OCI-LY3 (cell line): ENCODE measurements at regions not wholly inside any gene's neighbourhood (a gene's known extent, or its start where the extent isn't known, plus 50 kb on each side); places are given as distances from the start of the nearest gene placed in this dataset.

Experiments
- H2AFZ ChIP-seq: fragments of 200-600, 300-600 bp; shearing (Covaris generic); 2 replicates; pipeline ENCODE4 v1.6.0; 2014; ENCODE audit warnings: antibody characterized with exemption, low read depth, low read length
- H3K27ac ChIP-seq: fragments of 200-600, 300-600 bp; sonication (generic); 2 replicates; pipeline ENCODE4 v1.5.1; 2014; ENCODE audit warnings: mild to moderate bottlenecking, low read length, moderate library complexity, mixed read lengths
- H3K27me3 ChIP-seq: fragments of 200-600, 300-600 bp; sonication (generic); 2 replicates; pipeline ENCODE4 v1.6.1; 2014; ENCODE audit warnings: low read depth, low read length, mixed read lengths
- H3K36me3 ChIP-seq: fragments of 200-600, 300-600 bp; sonication (generic); replicated peaks from 2 replicates; pipeline ENCODE3; 2014; ENCODE audit warnings: low read depth, low read length, mixed read lengths
- H3K4me1 ChIP-seq: fragments of 300-600, 200-600 bp; sonication (generic); 2 replicates; pipeline ENCODE4 v1.6.1; 2014; ENCODE audit warnings: low read length, mixed read lengths
- H3K4me2 ChIP-seq: fragments of 200-600, 300-600 bp; sonication (generic); 2 replicates; pipeline ENCODE4 v1.6.1; 2014; ENCODE audit warnings: low read length, mixed read lengths
- H3K4me3 ChIP-seq: fragments of 300-600, 200-600 bp; sonication (generic); 2 replicates; pipeline ENCODE4 v1.5.1; 2014; ENCODE audit warnings: antibody characterized with exemption, mild to moderate bottlenecking, low read length, moderate library complexity
- H3K79me2 ChIP-seq: fragments of 300-600, 200-600 bp; shearing (Covaris generic); 2 replicates; pipeline ENCODE4 v1.6.1; 2014; ENCODE audit warnings: mild to moderate bottlenecking, low read length, mixed read lengths
- H3K9ac ChIP-seq: fragments of 300-600, 200-600 bp; shearing (Covaris generic); 2 replicates; pipeline ENCODE4 v1.6.0; 2014; ENCODE audit warnings: mild to moderate bottlenecking, low read length, moderate library complexity
- H3K9me3 ChIP-seq: fragments of 200-600, 300-600 bp; shearing (Covaris generic); 2 replicates; pipeline ENCODE4 v1.6.1; 2014; ENCODE audit warnings: low read length, mixed read lengths; ENCODE audit not compliant: insufficient read depth
- H4K20me1 ChIP-seq: fragments of 200-600, 300-600 bp; sonication (generic); 2 replicates; pipeline ENCODE4 v1.6.1; 2016; ENCODE audit warnings: low read length, mixed read lengths; ENCODE audit not compliant: insufficient read depth
- EZH2phosphoT487 ChIP-seq: fragments of 200-600 bp; shearing (Covaris generic); IDR thresholded peaks from 2 replicates; pipeline ENCODE4 v1.6.1; 2018; ENCODE audit warnings: antibody characterized with exemption, mixed run types, low read depth
- TF ChIP-seq, protein P1 (sequence below): fragments of 200-600, 300-600 bp; sonication (generic); IDR thresholded peaks from 2 replicates; pipeline ENCODE4 v1.5.1; 2014; ENCODE audit warnings: antibody characterized with exemption, low read length, low read depth

DNA sequence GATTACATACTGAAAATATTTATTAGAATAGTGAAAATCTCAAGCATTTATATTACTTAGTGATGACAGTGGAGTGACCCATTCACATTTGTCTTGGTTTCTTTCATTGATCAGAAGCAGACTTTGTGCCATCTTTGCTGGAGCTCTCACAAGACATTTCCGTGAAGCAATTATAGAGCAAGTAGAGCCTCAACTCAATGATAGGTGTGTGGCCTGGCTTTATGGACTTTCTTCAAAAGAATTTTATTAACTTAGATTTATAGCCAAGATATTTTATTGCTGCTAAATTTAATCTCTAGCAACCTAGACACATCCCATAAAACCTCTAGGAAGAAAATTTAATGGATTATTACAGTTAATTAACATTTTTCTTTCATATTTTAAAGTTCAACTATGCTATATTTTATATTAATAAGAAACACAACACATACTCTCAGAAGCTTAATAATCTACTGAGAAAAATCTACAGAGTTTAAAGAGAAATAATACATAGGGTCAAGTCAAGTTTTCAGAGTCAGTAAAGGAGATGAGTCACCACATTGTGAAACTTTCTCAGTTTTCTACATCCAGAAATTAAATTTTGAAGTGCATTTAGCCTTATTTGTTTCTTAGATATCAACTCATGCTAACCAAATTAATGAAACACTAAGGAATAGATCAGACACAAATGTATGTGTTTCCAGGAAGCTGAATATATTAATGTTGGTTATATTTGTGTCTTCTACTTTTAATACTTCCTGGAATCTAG, 160.5 kb downstream of the LACC1 start:
- H2AFZ ChIP-seq: no peak overlapping the region
- H3K79me2 ChIP-seq: no peaks in the 10 kb centered on the region
- no peaks in the 10 kb centered on the region for H3K4me1 ChIP-seq
- no peak overlapping the region for H3K4me3 ChIP-seq
- H3K9ac ChIP-seq: no peak overlapping the region
- TF ChIP-seq EZH2phosphoT487: no peak
- TF ChIP-seq, protein P1, sequence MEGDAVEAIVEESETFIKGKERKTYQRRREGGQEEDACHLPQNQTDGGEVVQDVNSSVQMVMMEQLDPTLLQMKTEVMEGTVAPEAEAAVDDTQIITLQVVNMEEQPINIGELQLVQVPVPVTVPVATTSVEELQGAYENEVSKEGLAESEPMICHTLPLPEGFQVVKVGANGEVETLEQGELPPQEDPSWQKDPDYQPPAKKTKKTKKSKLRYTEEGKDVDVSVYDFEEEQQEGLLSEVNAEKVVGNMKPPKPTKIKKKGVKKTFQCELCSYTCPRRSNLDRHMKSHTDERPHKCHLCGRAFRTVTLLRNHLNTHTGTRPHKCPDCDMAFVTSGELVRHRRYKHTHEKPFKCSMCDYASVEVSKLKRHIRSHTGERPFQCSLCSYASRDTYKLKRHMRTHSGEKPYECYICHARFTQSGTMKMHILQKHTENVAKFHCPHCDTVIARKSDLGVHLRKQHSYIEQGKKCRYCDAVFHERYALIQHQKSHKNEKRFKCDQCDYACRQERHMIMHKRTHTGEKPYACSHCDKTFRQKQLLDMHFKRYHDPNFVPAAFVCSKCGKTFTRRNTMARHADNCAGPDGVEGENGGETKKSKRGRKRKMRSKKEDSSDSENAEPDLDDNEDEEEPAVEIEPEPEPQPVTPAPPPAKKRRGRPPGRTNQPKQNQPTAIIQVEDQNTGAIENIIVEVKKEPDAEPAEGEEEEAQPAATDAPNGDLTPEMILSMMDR: no peak
- H3K9me3 ChIP-seq: no peaks in the 10 kb centered on the region
- no peak overlapping the region for H3K4me2 ChIP-seq
- peaks cover 6% of the 10 kb centered on the region; the same call in 1 of the 2 replicates for H4K20me1 ChIP-seq
- peaks cover 67% of the 10 kb centered on the region for H3K27me3 ChIP-seq
- no peak overlapping the region for H3K27ac ChIP-seq
- no peaks in the 10 kb centered on the region for H3K36me3 ChIP-seq

DNA sequence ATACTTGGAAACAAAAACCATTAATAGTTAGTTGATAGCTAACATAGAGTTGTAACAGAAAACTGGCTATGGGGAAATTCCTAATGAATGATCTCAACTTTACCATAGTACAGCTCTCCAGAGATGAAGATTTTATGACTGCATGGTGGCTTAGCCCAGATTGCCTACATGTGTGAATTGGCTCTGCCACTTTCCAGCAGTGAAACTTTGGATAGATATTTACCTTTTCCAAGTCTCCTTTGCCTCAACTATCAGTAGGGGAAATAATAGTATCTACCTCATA, 161.1 kb downstream of the LACC1 start:
- H3K9me3 ChIP-seq: no peaks in the 10 kb centered on the region
- no peak overlapping the region for H3K4me3 ChIP-seq
- peaks cover 6% of the 10 kb centered on the region; the same call in 1 of the 2 replicates for H4K20me1 ChIP-seq
- H3K9ac ChIP-seq: no peak overlapping the region
- H3K4me2 ChIP-seq: no peak overlapping the region
- H3K36me3 ChIP-seq: no peaks in the 10 kb centered on the region
- no peaks in the 10 kb centered on the region for H3K79me2 ChIP-seq
- TF ChIP-seq, protein P1: no peak
- TF ChIP-seq EZH2phosphoT487: no peak
- H3K4me1 ChIP-seq: peaks cover 4% of the 10 kb centered on the region
- H3K27me3 ChIP-seq: peaks cover 67% of the 10 kb centered on the region
- no peak overlapping the region for H2AFZ ChIP-seq
- H3K27ac ChIP-seq: no peak overlapping the region

GRCh38 chr13:44044547-44045179, 165.0 kb downstream of the LACC1 start:
- H2AFZ ChIP-seq: no peak overlapping the region

GRCh38 chr13:44045180-44045562, 165.5 kb downstream of the LACC1 start:
- H3K4me3 ChIP-seq: no peak overlapping the region
- H3K27ac ChIP-seq: no peak overlapping the region
- H3K9ac ChIP-seq: no peak overlapping the region
- no peak overlapping the region for H3K4me2 ChIP-seq
- no peaks in the 10 kb centered on the region for H3K9me3 ChIP-seq
- peaks cover 92% of the 10 kb centered on the region for H3K27me3 ChIP-seq
- no peak for TF ChIP-seq EZH2phosphoT487
- TF ChIP-seq, protein P1: no peak
- H3K36me3 ChIP-seq: no peaks in the 10 kb centered on the region
- no peak overlapping the region for H2AFZ ChIP-seq
- peaks cover 5% of the 10 kb centered on the region for H3K4me1 ChIP-seq
- H3K79me2 ChIP-seq: no peaks in the 10 kb centered on the region
- peaks cover 6% of the 10 kb centered on the region; the same call in 1 of the 2 replicates for H4K20me1 ChIP-seq

More at GRCh38 chr13:44044547-44045179, 165.0 kb downstream of the LACC1 start:
- Histone ChIP-seq H3K79me2 (no peaks in the 10 kb centered on the region), H3K4me1 (peaks cover 5% of the 10 kb centered on the region), H3K9me3 (no peaks in the 10 kb centered on the region), H3K27me3 (peaks cover 91% of the 10 kb centered on the region), H3K4me2 (no peak overlapping the region), H3K4me3 (no peak overlapping the region), H3K9ac (no peak overlapping the region), H3K27ac (no peak overlapping the region), H3K36me3 (no peaks in the 10 kb centered on the region), H4K20me1 (peaks cover 6% of the 10 kb centered on the region; the same call in 1 of the 2 replicates)
- no peak for TF ChIP-seq EZH2phosphoT487
